Neural progenitor cell (in vitro differentiated cells): ENCODE measurements at regions not wholly inside any gene's neighbourhood (a gene's known extent, or its start where the extent isn't known, plus 50 kb on each side); places are given as distances from the start of the nearest gene placed in this dataset.

Source experiments
- CTCF ChIP-seq: fragments of 200-600 bp; sonication (generic); IDR thresholded peaks from 2 replicates; pipeline ENCODE4 v1.5.1; 2017; ENCODE audit warnings: antibody characterized with exemption, mild to moderate bottlenecking
- EZH2 ChIP-seq: fragments of 200-600 bp; sonication (generic); IDR thresholded peaks from 2 replicates; pipeline ENCODE4 v1.6.1; 2017; ENCODE audit warnings: antibody characterized with exemption, mild to moderate bottlenecking, moderate library complexity
- EZH2phosphoT487 ChIP-seq: fragments of 200-600 bp; sonication (generic); IDR thresholded peaks from 2 replicates; pipeline ENCODE4 v1.6.1; 2017; ENCODE audit warnings: antibody characterized with exemption

- no peak for TF ChIP-seq CTCF
- TF ChIP-seq EZH2phosphoT487, result no peak
- no peak for TF ChIP-seq EZH2
Observed at GRCh38 chr4:53923921-53924320, 140.5 kb downstream of the CHIC2 start.
